Activated CD8-positive, alpha-beta memory T cell treated with anti-CD3 and anti-CD28 coated beads for 48 hours (primary cell): ENCODE measurements at regions not wholly inside any gene's neighbourhood (a gene's known extent, or its start where the extent isn't known, plus 50 kb on each side); places are given as distances from the start of the nearest gene placed in this dataset.
"Not testable (repeated sequence)": the region's sequence is repeated elsewhere in the genome, so short reads cannot be mapped to it uniquely, and the experiment has no call there.

ENCODE experiments used
- DNase-seq, 3 experiments: peaks; one replicate each; pipeline ENCODE4 v3.0.0-alpha.2; 2020; ENCODE audit warnings: low read depth in 2 of 3, low spot score in 2 of 3

DNA sequence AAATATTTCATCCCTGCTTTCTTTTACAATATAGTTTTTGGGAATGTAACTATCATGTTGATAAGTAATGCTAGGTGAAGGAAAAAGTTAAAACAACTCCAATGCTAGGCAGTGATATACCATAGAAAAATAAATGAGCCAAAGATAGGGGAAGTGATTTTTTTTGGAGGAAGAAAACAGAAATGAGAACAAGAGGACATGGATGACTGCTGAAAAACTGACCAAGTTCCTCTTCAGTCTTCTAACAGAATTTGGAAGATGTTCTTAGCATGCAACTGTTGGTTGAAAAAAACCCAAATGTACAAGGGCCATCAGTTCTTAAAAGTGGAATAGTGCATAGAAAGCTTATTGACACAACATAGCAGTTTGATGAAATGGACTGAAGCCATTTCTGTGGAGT is 262.5 kb upstream of the STARD13 start:
- DNase-seq = no peak

DNA sequence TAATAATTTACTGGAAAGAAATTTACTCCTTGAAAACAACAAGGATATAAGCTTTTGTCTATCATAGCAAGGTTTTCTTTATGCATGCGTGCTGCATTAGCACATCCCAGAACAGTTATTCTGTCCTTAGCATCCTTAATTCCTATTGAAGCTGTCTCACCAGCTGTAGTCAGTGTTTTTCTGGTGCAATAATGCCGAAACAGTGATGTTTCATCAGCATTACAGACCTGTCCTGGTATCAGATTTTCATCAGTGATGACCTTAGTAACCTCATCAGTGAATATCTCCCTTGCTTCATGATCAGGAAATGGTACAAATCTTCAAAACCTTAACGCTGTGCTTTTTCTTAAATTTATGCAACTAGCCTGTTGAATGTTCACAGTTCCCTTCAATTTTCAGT is 264.7 kb upstream of the STARD13 start:
- DNase-seq = no peak

DNA sequence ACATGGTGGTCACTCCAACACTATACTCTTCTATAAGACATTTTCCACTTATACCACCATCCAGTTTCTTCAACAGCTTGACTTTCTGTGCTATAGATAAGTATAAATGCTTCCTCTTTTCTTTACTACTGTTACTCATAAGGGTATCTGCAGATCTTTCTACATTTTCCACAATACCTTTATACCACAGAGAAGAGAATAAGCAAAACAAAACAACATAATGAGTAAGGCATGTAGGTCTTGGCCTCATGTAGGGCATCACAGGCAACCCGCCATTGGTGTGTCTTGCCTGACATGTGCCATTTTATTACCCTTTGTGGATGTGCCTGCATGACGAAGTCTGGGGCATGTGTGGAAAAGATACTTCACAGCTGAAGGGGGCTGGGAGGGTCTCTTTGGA is 265.3 kb upstream of the STARD13 start:
- DNase-seq = no peak

DNA sequence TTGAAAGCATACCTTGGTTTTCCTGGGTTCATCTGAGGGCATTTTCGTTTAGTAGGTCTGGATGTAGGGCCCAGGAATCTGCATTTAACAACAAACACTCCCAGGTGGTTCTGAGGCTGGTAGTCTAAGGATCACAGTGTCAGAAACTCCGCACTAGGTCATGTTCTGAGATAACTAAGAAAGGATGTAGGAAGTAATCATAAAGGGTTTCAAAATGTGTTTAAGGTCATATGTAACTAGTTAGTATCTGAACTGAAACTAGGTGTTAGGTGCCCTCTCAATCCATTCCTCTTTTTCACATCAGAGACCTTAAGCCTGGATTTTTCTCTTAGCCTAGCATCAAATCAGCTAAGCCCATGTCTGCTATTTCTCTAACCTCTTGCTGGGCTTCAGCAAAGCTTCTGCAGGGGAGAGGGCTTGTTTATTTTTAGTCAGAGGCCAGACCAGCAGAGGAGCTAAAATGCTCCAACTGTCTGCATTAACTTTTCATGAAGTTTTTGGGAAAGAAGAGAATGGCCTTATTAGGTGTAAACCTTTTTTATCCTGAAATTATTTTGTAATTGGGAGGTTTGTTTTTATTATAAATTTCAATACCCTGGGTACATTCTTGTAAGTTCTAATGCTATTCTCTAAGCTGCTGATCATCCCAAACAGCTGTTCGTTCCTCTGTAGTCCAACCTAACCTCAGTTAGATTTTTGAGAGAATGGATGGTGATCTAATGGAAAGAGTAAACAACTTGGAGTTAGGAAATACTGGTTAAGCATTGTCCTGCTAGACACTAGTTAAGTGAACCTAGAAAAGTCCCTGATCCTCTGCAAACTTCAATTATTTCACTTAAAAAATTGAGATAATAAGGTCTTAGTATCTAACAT is 262.8 kb upstream of the RFC3 start:
- no peak for DNase-seq

DNA sequence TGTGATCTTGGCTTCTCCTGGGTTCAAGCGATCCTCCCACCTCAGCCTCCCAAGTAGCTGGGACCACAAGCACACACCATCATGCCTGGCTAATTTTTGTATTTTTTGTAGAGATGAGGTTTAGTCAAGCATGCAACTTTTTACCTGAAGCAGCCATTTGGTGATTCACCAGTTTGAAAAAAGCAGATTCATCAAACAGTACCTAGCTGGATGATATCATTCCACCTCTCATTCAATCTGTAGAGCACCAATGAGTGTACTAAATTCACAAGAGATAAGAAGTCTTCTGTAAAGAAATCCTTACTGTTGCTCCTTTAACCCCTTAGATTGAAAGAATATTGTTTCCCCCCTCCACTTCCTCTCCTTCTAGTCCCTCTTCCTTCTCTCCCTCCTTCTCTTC is 261.1 kb upstream of the RFC3 start:
- no peak for DNase-seq

DNA sequence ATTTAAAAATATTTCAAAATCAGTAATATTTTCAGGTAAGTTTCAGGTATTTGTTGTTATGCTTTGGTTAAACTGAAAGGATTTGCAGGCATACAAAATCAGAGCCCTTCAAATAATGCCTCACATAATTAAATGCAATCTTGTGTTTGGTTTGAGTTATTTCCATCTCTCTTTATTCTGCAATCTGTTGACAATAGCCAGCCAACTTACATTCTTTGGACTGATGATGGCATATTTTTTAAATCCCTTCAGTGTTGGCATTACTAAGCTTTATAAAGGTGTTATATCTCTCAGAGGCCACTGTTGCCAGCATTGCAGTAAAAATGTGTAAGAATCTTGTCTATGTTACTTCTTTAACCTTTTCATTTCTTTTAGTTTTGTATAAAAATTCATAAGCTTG is 257.2 kb upstream of the RFC3 start:
- DNase-seq = no peak

DNA sequence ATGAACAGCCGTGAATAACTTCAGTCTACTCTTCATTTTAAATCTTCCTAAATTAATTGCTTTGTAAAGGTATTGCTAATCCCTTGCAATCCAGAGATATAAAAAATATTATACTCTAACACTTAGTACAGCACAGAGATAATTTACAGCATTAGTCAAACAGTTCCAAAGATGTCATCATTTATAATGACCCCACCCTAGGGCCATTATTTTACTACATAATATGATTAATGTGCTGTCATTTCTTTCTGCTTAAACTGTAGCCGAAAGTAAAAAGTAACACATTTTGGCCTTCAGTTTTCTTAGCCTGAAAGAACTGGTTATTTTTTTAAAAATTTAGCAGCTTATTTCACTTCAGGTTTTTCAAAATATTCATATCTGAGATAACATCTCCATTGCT is 256.3 kb upstream of the RFC3 start:
- no peak for DNase-seq

DNA sequence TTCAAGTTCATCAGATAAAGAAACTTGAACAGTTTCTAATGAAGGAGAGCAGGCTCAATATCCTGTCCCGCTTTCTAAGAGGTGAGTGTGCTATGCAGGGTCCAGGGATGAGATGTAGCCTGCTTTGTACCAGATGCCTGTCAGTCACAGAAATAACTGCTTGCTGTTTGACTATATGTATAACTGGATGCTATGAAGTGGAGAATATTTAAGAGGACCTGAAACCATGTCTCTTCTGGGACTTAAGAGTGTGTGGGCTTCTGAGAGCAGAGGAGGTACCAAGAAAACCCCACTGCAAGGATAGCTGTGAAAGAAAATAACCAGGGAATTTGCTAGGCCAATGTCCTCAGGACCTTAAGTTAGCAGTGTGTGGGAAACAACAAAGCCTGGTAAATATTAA is 246.3 kb upstream of the RFC3 start:
- DNase-seq = no peak

DNA sequence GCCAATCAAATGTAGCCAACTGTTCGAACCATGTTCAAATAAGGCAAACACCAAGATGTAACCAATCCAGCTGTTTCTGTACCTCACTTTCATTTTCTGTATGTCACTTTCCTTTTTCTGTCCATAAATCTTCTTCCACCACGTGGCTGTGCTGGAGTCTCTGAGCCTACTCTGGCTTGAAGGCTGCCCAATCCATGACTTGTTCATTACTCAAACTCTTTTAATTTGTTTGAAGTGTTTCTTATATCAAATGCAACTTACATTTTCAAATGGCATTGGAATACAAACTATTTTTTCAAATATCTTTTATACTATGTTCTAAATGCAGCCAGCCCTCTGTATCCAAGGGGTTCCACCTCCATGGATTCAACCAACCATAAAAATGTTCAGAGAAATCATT is 245.6 kb upstream of the RFC3 start:
- DNase-seq = not testable (repeated sequence)

DNA sequence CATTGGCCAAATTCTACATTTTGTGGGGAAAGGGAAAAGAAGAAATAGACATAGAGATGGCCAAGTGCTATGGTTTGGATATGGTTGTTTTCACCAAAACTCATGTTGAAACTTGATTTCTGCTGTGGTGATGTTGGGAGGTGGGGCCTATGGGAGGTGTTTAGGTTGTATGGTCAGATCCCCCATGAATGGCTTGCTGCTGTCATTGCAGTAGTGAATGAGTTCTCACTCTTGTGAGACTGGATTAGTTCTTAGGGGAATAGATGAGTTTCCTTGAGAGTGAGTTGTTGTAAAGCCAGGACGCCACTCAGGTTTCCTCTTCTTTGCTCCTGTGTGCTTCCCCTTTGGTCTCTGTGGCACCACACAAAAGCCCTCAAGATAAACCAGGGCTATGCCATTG is 242.6 kb upstream of the RFC3 start:
- DNase-seq = no peak

DNA sequence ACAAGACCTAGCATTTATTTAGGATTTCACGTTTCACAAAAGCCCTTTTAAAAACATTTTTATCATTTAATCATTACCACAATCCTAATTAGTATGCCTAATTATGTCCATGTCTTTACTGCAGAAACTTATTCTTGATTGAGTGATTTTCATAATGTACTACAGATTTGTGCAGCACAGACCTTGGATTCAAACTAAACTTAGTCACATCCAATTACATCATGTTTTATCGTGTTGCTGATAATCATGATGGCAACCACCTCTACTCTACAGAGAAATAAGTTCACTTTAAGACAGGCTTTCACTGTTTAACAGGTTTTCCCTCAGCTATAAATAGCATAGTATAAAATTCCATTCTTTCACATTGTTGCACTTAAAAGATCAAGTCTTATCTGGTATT is 240.9 kb upstream of the RFC3 start:
- no peak for DNase-seq

DNA sequence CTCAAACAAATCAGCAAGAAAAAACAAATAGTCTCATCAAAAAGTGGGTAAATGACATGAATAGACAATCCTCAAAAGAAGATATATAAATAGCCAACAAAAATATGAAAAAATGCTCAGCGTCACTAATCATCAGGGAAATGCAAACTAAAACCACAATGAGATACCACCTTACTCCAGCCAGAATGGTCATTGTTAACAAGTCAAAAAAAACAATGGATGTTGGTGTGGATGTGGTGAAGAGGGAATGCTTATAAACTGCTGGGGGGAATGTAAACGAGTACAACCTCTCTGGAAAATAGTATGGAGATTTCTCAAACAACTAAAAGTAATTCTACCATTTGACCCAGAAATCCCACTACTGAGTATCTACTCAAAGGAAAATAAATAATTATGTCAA is 239.2 kb upstream of the RFC3 start:
- DNase-seq = no peak

DNA sequence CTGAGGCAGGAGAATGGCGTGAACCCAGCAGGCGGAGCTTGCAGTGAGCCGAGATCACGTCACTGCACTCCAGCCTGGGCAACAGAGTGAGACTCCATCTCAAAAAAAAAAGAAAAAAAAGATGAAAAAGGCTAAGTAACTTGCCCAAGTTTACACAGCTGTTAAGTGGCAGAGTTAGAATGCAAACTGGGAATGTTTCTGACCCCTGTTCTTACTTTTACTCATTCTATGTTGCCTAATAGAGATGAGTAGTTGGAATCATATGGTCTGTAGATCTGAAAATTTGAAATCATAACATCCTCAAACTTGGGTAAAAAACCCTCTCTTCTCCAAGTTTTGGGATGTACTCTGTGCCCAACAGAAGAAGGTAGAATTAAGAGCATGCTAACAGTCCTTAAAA is 235.8 kb upstream of the RFC3 start:
- no peak for DNase-seq

DNA sequence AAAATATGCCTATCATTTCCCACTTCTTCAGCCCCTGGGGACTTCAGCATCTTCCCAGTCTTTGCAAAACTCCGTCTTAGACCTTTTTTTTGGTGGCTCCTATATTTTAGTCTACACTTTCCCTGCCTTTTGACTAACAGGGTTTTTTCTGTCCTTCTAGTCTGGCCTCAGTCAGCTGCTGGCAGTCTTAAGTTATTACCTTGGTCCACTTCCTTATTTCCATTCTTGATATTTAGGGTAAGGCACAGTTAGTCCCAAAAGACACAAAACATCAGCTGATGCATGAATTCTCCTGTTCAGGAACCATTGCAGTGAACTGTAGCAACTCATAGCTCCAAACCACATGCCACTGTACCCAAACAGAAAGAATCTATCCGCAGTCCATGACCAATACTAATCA is 234.6 kb upstream of the RFC3 start:
- DNase-seq = no peak

DNA sequence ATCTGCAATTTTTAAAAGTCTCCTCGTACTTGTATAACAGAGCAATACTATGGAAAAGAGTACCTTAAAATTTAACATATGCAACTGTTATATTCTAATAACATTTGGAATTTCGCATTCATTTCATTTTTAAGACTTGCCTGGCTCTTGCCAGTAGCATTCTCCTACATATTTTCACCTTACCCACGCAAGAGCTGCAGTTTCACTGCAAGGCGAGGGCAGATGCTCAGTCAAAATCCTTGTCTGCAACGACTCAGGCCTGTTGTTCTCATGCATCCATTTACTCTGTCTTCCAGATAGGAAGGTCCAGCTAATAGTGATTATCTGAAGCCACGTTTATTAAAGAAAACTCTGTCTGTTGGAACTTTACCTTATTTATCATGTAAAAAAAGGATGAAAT is 227.0 kb upstream of the RFC3 start:
- DNase-seq = no peak

DNA sequence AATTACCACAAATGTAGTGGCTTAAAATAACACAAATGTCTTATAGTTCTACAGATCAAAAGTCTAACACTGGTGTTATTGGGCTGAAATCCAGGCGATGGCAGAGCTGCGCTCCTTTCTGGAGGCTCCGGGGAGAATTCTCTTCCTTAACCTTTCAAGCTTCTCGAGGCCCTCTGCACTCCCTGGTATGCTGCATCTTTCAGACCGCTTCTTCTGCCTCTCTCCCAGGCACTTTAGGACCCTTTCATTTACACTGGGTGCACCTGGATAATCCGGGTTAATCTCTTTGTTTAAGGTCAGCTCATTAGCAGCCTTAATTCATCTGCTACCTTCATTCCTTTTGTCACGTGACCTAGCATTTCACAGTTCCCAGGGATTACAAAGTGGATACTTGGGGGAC is 211.3 kb upstream of the RFC3 start:
- DNase-seq = no peak

DNA sequence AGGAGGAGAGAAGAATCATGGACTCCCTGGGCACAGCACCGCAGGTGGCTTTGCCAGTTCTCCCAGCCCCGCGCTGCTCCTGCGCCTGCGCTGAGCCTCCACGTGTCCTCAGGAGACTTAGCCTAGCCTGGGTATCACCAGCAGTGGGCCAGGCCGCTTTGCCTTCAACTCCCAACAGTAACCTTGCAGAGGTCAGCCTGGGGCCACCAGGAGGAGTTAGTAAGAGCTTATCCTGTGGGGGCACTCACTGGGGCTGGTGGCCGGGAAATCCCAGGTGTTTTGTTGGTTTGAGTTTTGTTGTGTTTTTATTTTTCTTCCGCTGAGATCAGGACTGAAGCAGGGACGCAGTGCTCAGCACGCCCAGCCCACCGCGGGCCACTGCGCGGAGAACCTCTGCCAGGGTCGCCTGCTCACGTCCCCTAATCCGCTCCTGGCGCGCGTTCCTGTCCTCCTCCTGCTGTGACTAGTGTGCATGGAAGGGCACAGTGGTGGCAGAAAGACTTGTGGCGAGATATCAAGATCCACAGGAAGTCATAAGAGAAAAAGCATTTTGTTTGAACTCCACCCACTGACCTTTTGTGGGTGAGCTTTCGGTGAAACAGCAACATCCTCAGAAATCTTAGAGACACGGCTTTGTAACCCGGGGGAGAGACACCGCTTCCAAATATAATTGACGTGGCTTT is 207.4 kb upstream of the RFC3 start:
- peak in 2 of 3 experiments; percentile 18 to 19 for DNase-seq

DNA sequence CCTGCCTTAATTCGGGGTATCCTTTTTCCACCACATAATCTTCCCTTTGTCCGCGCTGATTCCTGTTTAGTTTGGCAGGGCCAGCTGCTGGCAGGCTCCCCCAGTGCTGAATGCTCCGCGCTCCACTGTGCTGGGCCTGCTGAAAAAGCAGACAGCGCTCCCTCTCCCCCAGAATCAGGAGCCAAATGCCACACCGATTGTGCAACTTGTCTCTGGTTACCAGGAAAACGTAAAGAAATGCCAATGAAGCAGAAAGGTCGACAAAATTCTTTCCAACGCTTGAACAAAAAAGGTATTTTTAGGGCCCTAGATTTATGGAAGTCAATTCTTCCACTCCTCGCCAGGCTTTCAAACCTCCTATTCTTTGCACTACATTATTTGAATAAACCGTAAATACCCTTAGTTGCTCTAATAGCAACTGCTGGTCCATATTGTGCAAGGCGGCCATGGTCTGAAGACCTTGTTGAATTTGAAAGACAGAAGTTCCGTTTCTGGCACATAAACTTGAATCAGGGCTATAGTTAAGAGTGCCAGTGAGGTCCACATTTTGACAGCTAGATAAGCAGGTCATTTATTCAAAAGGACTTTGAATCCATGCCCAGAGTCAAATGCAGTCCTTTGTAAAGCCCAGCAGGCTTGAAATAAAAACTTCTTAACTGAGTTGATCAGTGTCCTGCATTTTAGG is 206.7 kb upstream of the RFC3 start:
- no peak for DNase-seq

DNA sequence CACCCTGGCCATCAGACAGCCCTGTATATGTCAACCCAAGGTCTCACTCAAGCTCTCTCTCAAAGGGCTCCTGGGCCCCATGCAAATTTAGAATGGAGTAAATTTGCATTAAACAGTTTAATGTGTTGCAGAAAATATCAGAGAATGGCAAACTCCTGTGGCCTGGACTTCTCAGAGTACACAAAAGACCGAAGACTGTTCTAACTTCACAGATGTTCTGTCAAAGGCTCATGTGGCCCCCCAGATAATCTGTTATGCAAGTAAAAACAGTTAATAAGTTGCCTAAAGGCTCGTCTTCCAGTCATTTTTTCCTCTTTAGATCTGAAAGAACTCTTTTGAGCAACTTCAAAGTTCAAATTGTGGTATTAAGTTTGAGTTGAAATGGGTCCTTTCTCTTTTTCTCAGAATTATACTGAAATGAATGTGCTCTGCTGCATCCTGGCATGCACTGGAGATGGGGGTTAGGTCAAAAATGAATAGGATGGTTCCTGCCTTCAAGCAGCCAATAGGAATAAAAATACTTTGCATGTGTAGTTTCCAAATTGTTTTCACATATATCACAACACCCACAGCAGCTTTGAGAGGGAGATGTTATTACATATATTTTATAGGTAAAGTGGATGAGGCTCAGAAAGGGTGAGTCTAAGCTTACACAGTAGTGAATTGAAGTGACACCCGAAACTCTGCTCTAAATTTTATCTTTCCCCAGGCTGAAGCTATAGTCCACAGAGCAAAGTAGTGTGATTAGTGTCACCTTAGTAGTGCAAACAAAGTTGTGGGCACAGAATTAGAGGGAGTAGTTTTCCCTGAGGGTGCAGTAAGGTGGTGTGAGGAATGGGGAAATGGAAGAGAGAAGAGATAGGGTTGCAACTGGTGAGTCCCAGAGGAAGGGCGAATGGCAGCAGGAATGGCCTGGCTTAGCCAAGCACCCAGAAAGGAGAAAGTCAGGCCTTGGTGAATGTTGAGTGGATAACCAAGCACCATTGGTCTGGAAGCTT is 205.0 kb upstream of the RFC3 start:
- DNase-seq = no peak

DNA sequence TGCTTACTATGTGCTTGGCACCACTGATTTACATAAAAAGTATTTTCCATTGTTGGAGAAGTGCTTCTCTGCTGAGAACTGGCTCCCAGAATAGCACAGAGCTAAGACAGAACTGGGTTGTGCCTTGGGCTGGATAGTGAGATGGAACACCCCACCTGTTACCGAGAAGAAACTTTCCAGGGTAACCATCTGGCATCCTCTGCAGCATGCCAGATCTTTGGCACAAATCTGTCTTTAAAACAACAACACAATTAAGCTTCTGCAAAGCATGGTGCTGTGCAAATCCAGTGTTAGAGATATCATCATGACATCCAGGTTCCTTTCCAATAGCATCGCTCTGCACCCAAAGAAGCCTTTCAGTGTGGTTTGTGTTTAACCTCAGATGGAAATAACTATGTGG is 202.5 kb upstream of the RFC3 start:
- DNase-seq = no peak

DNA sequence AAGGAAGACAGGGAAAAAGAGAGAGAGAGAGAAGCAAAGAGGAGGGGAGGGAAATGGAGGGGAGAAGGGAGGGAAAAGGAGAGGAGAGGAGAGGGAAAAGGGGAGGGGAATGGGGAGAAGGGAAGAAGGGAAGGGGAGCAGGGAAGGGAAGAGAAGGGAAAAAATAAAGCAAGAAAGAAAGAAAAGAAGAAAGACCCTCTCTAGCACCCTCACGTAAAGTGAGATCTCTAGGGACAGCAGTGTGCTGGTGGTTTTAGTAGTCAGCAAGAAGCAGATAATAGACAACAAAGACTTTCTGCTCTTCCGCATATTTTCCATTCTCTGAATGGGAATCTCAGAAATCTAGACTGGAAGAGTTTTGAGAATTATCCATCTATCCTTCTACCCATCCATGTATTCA is 201.8 kb upstream of the RFC3 start:
- DNase-seq = no peak
